ENCODE measurements at regions not wholly inside any gene's neighbourhood (a gene's known extent, or its start where the extent isn't known, plus 50 kb on each side); places are given as distances from the start of the nearest gene placed in this dataset.

DNA sequence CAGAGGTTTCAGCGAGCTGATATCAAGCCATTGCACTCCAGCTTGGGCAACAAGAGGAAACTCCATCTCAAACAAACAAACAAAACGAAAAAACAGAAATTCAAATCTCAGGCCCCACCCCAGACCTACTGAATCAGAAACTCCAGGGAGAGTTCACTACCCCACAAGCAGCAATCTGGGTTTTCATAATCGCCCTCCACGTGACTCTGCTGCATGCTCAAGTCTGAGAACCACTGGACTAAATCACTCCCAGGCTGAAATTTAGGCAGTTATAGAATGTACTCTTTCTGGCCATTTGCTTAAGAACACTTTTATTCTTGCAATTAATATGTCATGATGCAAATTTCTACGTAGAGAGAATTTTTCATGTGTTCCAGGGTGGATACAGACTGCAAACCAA, 287.3 kb downstream of the USP46 start:
- no peak for DNase-seq (ENCODE audit: low spot score)
- TF ChIP-seq CTCF (IDR thresholded peaks at IDR 0.05; ENCODE audit: extremely low read depth, missing control alignments): no peak

DNA sequence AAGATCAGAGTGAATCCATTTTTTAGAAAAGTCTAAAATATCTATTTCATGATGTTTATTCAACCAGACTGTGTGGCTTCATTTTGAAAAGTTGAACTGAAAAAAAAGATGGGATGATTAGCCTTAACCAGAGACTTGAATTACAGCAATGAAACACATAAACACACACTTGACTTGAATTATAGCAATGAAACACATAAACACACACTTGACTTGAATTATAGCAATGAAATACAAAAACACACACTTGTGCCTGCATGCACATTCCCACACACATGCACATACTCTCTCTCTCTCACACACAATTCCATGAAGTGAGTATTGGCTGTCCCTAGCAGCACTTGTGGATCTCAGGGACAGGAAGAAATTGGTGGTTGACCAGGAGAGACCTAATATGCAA, 286.8 kb downstream of the USP46 start:
- no peak for TF ChIP-seq CTCF (IDR thresholded peaks at IDR 0.05; ENCODE audit: extremely low read depth, missing control alignments)
- no peak for DNase-seq (ENCODE audit: low spot score)

DNA sequence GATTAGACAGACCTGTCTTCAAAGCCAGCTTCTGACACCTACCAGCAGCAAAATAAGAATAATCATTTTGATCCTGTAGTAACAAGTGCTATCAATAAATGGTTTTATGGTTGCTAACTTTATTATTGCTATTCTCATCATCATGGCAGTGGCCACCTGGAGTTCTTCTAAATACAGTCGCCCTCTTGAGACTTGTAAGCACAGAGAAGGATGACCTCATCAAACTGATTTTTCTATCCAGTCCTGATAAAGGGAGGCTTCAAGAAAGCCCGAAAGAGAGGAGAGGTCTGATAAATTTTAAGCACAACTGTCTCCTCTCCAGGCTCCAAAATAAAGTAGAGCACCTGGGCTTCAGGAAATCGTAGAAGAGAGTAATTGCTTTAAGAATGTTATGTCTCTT, 286.4 kb downstream of the USP46 start:
- no peak for DNase-seq (ENCODE audit: low spot score)
- no peak for TF ChIP-seq CTCF (IDR thresholded peaks at IDR 0.05; ENCODE audit: extremely low read depth, missing control alignments)

DNA sequence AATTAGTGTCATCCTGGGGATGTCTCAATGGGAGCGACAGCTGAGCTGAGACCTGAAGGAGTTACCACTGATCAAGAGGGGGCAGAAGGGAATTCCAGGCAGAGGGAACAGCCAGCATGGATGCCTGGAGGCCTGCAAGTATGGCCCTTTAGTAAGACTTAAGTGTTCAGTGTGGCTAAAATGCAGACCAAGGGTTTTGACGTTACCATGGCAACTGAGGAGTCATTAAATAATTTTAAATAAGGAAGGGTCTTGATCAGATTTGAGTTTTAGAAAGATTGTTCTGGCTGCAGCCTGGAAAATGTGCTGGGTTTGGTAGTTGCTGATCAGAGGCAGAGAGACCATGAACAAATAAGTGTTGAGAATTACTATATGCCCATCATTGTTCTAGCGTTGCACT, 285.5 kb downstream of the USP46 start:
- no peak for TF ChIP-seq CTCF (IDR thresholded peaks at IDR 0.05; ENCODE audit: extremely low read depth, missing control alignments)
- no peak for DNase-seq (ENCODE audit: low spot score)

- DNase-seq (ENCODE audit: low spot score): no peak
- TF ChIP-seq CTCF (IDR thresholded peaks at IDR 0.05; ENCODE audit: extremely low read depth, missing control alignments): no peak
Measured at GRCh38 chr4:52374877-52375276, 284.2 kb downstream of the USP46 start.

DNA sequence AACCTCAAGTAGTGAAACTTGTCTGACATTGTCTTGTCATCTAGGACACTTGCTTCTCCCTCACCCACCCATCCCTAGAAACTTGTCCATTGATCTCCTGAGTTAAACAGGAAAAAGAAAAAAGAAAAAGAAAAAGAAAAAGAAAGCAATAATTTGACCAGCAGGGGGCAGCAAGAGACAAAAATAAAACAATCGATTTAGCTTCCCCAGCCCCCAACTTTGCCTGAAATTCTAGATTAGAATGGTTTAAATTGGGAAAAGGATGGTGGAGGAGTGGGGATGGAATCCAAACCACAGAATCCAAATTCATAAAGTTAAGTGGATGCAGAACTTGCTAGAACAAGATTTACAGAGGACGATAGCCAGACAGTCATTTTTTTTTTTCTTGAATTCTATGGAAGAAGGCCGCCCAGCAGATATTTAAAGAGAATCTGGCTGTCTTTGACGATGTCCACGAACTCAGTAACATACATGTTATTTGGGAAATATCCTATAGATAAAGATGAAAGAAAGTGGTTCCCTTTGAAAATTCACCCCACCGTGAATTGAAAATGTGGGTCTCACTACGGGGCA, 282.9 kb downstream of the USP46 start:
- peak; percentile 18 for DNase-seq (ENCODE audit: low spot score)
- peak; percentile 35 for TF ChIP-seq CTCF (IDR thresholded peaks at IDR 0.05; ENCODE audit: extremely low read depth, missing control alignments)

DNA sequence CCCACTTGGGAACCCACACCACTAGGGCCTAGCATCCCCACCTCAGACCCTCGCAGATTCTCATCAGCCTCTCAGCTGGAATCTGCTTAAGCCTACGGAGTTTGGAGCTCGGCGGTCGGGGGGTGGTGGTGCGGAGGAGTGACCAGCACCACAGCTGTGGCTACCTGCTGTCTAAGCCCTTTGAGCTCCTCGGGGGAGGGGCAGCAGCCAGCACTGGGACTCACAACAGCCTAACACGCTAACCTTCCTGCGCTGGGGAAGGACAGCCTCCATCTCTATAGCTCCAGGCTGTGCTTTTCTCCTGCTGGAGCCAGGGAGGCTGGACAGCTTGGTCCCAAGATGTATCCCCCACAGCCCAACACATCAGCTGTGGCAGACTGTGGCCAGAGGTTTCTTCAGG, 281.5 kb downstream of the USP46 start:
- no peak for DNase-seq (ENCODE audit: low spot score)
- TF ChIP-seq CTCF (IDR thresholded peaks at IDR 0.05; ENCODE audit: extremely low read depth, missing control alignments): no peak

All from GM20000 (cell line).